Prostate gland (tissue), 2 donors: ENCODE measurements at regions not wholly inside any gene's neighbourhood (a gene's known extent, or its start where the extent isn't known, plus 50 kb on each side); places are given as distances from the start of the nearest gene placed in this dataset.

ENCODE experiments used
- CTCF ChIP-seq, 4 experiments: fragments of 200-600 bp in 2 of 4; fragments of 450-650 bp in 2 of 4; sonication (generic) in 2 of 4; IDR thresholded peaks; 1 replicate in 3 of 4; 2 replicates in 1 of 4; pipeline ENCODE4 v1.5.1; 2016 to 2019; ENCODE audit warnings: antibody characterized with exemption in 4 of 4, mild to moderate bottlenecking in 2 of 4, moderate library complexity in 2 of 4
- POLR2A ChIP-seq: fragments of 450-650 bp; IDR thresholded peaks from one replicate; pipeline ENCODE4 v1.6.1; 2016; ENCODE audit warnings: antibody characterized with exemption, mild to moderate bottlenecking
- POLR2AphosphoS5 ChIP-seq: sonication (generic); formaldehyde crosslinking; IDR thresholded peaks from one replicate; pipeline ENCODE4 v1.6.1; 2017; ENCODE audit warnings: antibody characterized with exemption

- TF ChIP-seq POLR2A (no peak), CTCF (IDR thresholded peaks at IDR 0.05) (no peak), POLR2AphosphoS5 (no peak)
Observed at GRCh38 chr13:106089261-106089980, 446.0 kb downstream of the EFNB2 start.
